Omental fat pad (tissue), 3 donors: ENCODE measurements at regions not wholly inside any gene's neighbourhood (a gene's known extent, or its start where the extent isn't known, plus 50 kb on each side); places are given as distances from the start of the nearest gene placed in this dataset.

ENCODE experiments used
- ATAC-seq: fragments of 150-250 bp; one replicate; pipeline ENCODE4 v1.9.1; 2016; ENCODE audit warnings: mild to moderate bottlenecking, moderate library complexity; ENCODE audit not compliant: low FRiP score
- DNase-seq: peaks from one replicate; pipeline ENCODE4 v3.0.0-alpha.2; 2019; ENCODE audit warnings: low spot score
- TF ChIP-seq, protein P1 (sequence below), 3 donors: fragments of 450-650 bp; IDR thresholded peaks; one replicate each; pipeline ENCODE4 v1.5.1; 2016 to 2017; ENCODE audit warnings: antibody characterized with exemption in 3 of 3, mild to moderate bottlenecking in 3 of 3, moderate library complexity in 2 of 3

DNA sequence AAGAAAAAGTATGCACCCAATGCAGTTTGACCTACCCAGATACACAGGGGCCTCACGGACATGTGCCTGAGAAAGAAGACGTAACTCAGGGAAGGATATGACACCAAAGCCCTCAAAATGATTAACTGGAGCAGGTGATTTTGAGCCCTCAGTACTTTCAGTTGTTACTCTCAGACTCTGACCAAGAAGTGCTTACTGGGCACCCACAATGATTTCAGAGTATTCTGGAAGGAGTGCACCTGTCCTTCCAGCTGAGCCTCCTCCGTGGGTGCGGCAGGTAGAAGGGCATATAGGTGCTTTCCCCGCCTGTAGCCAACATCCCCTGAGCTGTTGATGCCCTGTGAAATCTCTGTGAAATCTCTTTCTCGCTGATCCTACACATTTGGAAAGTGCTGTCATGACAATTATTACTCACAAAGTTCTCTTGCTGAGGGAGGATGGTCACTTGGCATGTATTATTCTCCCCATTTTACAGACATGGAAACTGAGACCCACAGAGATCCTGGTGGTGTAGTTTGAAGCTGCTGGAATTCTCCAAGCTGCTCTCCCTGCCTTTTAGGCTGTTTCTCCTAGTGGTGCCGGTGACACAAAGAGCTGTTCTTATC lies 154.3 kb upstream of the CCND2 start:
- no peak for DNase-seq
- TF ChIP-seq, protein P1, sequence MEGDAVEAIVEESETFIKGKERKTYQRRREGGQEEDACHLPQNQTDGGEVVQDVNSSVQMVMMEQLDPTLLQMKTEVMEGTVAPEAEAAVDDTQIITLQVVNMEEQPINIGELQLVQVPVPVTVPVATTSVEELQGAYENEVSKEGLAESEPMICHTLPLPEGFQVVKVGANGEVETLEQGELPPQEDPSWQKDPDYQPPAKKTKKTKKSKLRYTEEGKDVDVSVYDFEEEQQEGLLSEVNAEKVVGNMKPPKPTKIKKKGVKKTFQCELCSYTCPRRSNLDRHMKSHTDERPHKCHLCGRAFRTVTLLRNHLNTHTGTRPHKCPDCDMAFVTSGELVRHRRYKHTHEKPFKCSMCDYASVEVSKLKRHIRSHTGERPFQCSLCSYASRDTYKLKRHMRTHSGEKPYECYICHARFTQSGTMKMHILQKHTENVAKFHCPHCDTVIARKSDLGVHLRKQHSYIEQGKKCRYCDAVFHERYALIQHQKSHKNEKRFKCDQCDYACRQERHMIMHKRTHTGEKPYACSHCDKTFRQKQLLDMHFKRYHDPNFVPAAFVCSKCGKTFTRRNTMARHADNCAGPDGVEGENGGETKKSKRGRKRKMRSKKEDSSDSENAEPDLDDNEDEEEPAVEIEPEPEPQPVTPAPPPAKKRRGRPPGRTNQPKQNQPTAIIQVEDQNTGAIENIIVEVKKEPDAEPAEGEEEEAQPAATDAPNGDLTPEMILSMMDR (IDR thresholded peaks at IDR 0.05): no peak
- ATAC-seq: no peak

DNA sequence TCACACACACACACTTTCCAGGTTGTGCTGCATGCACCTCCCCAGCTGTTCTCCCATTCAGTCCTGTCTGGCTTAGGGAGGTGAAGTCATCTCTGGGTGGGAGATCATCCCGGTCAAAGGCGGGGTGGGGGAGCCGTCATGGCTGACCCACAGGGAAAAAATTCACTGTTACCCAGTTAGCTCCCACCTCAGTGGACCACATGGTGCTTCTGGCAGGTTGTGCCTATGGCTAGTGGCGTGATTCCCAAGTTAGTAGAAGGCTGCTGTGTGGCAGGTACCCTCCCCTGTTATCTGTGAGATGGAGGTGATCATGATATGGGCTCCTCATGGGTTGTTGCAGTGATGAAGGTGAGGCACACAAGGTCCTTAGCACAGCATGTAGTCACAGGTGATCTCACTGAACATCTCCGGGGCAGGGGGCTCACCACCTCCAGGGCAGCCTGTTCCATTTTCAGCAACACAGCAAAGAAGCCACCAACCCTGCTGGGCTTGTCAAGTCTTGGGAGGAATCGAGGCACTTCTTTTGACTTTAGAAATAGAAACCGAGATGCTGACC lies 154.9 kb upstream of the CCND2 start:
- ATAC-seq (no peak), DNase-seq (no peak)
- TF ChIP-seq, protein P1 (IDR thresholded peaks at IDR 0.05): no peak

GRCh38 chr12:4118017-4118510 lies 155.5 kb upstream of the CCND2 start:
- no peak for ATAC-seq
- DNase-seq: no peak
- TF ChIP-seq, protein P1 (IDR thresholded peaks at IDR 0.05): no peak

- TF ChIP-seq, protein P1 (IDR thresholded peaks at IDR 0.05): no peak
- no peak for DNase-seq
- ATAC-seq: no peak
Measured at GRCh38 chr12:4117386-4118016, 156.1 kb upstream of the CCND2 start.

DNA sequence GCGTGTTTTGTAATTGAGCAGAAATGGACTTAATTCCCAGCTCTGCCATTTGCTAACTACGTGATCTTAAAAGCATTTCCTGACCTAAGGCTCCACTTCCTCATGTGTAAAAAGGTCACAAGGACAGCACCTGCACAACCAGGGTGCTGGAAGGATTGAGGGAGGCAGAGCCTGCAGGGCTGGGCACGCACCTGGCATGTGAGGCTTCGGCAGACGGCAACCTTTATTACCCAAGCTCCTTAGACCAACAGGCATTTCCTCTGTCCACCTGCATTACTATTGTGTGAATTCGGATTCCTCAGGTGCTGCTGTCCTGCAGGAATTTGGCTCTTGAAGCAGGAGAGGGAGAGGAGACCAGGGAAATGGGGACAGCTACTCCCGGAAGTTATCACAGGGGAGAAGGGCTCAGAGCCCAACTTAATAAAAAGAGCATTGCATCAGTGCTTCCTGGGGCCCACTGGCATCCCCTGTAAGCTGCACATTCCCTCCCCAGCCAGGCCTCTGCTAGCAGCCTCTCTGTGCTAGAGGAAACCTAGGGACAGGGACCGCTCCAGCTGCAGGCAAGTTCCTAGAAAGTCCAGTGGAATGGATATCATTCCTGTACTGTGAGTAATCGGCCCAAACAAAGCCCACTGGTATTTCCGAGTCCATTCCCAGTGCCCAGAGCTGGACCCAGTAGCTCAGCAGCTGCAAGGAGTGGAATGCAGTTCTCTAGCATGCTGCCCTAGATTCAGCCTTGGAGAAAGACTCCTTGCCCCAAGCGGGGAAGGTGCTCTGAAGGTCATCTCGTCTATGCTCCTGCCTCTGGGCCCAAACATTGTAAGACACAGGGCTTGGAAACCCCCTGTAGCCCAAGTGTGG lies 157.1 kb upstream of the CCND2 start:
- ATAC-seq (no peak), DNase-seq (no peak)
- TF ChIP-seq, protein P1 (IDR thresholded peaks at IDR 0.05): no peak

GRCh38 chr12:4115570-4115969 lies 158.0 kb upstream of the CCND2 start:
- TF ChIP-seq, protein P1 (IDR thresholded peaks at IDR 0.05): no peak
- DNase-seq: no peak
- no peak for ATAC-seq
